ENCODE measurements at regions not wholly inside any gene's neighbourhood (a gene's known extent, or its start where the extent isn't known, plus 50 kb on each side); places are given as distances from the start of the nearest gene placed in this dataset.
"Not testable (repeated sequence)": the region's sequence is repeated elsewhere in the genome, so short reads cannot be mapped to it uniquely, and the experiment has no call there.

DNA sequence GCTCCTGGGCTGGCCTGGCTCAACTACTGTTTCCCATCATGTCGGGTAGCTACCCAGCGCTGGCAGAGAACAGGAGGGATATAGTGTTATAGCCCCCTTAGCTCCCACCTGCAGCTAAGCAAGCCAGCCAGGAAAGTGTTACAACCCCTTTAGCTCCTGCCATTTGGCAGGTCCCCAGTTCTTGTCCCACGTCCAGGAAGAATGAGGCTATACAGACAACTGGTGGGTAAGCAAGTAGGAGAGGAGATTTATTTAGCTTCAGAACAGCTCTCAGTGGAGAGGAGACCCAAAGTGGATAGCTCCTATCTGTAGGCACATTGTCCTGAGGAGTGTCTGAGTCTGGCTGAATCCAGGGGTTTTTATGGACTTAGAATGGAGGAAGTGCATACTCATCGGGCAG is 741.1 kb upstream of the B3GALT2 start:
- DNase-seq (ENCODE audit: low read depth in 2 of 2) = no peak

DNA sequence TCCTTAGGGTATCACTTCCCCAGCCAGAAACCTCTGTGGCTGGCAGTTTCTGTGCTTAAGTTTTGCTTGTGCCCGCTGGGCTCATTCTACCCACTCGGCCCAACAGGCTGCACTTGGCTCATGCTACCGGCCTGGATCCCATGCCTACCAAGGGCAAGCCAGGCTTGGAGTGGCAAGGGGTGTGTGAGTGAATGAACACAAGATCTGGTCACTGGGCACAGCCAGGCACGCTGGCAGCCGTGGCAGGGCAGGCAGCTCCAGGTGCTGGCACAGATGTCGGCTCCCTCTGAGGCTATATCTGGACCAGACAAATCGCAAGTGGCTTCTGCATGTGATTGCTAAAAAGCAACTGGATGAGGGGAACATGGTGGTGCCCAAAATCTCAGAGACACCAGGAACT is 740.5 kb upstream of the B3GALT2 start:
- no peak for DNase-seq (ENCODE audit: low read depth in 2 of 2)

DNA sequence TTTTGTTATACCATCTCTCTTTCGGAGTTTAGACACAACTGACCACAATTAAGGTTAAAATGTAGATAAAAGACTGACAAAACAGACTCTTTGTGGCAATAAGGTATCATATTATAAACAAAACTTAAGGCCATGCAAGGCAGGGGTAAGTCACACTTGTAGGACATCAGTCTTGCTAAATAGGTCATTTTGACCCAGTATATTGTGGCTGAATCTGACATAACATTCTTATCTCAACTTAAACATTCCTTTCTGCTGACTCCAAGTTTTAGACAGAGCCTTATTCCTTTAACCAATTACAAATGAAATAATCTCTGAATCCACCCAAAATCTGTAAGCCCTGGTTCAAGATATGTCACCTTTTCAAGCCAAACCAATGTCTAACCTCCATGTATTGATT is 733.4 kb upstream of the B3GALT2 start:
- no peak for DNase-seq (ENCODE audit: low read depth in 2 of 2)

DNA sequence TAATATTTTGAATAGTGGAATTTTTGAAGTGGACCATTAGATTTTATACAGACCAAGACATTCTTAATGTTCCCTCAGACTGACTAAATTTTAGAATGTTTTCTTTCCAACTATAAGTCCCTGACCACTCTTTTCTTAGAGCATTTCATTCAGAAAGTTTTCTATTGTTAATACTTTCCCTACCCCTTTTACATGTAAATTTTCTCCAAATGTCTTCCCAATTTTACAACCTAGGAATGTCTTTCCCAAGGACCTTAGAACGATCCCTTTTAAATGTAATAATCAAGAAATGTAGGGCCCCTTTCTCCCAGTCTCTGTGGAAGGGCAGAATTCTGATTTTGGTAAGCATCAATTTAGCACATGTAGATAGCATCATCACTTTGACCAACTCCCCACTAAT is 730.0 kb upstream of the B3GALT2 start:
- DNase-seq (ENCODE audit: low read depth in 2 of 2) = no peak

DNA sequence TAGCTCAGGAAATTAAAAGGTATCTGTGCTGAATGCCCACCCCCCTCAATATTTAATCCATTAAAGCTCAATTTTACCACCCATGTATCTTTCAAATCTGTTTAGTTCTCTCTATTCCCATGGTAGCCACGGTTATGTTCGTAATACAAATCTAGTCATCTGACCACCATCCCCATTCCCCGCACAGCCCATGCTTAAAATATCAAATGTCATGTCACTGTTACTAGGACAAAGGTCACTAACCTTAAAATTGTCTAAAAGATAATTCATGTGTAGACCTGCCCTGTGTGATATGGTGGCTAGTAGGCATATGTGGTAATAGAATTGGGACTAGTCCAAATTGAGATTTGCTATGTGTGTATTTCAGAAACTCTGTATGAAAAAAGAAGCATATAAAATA is 728.5 kb upstream of the B3GALT2 start:
- DNase-seq (ENCODE audit: low read depth in 2 of 2) = no peak

DNA sequence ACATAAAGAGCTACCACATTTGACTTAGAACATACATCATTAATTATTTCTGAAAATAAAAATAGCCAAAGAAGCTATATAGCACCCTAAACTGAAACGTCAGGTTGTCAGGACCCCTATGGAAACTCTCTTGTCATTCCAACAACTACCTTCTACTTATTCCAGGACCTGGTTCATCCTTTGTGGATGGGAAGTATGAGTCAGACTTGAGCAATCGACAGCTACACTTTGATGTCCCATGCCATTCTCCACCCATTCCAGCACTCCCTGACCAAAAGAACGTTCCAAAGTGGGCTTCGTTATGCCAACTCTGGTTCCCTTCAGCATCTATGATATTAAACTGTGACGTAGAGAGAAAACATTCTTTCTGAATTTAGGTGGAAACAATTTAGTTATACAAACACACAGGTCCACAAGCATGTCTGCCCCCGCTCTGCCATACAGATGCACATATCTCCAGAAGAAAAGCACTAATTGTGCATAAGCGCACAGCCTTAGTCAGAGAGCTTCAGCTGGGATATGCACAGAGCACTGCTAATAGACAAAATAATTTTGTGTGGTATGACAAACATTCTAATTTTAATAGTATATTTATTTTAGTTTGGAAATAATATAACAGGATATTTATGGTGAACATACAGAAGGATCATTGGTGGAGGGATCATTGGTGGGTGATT is 723.1 kb upstream of the B3GALT2 start:
- DNase-seq (ENCODE audit: low read depth in 2 of 2) = no peak

DNA sequence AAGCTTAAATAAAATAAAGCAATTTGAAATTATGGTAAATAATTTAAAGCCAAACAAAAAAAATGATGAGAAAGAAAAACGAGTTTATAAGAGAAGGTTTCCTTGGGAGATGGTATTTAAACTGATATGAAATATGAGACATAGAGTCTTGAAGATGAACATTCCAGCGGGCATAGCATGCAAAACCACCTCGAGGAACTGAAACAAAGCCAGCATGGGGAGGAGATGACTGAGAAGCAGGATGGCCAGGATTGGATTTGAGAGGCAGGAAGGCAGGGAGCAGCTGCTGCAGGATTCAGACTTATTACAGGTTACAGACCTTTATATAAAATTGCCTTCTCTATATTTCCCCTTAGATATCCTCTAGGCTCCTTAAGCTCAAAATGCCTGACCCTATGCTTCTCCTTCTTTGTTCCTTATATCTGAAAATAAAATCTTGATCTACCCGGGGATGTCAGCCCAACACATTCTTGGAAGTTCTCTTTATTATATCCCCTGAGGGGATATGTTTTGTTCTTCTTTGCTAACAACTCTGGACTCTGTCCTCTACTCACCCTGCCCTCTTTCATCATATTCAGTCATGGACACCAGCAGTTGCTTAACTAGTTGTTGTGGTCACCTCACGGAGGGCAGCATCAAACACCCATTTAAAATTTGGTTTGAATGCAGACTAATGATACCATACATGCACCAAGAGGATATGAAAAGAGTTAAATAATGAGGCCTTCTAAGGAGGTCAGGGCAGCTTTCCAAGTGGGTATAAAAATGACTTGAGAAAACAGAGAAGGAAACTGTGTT is 719.1 kb upstream of the B3GALT2 start:
- DNase-seq (ENCODE audit: low read depth in 2 of 2) = no peak

DNA sequence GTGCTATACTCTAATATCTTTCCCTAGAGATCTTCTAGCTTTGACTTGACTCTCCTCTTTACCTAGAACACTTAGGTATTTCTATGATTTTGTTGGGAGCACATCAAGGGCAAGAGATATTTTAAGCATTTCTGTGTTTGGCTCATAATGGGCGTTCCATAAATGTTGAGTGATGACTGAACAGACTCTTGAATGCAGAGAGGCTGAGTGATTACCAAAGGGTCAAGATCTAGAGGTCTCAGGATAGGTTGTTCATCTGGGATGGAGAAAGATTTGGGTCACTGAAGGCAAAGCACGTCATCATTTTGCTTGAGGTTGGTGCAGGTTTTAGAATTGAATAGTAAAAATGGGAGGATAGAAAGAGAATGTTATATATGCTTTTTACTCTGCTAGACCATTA is 705.4 kb upstream of the B3GALT2 start:
- DNase-seq (ENCODE audit: low read depth in 2 of 2) = no peak

DNA sequence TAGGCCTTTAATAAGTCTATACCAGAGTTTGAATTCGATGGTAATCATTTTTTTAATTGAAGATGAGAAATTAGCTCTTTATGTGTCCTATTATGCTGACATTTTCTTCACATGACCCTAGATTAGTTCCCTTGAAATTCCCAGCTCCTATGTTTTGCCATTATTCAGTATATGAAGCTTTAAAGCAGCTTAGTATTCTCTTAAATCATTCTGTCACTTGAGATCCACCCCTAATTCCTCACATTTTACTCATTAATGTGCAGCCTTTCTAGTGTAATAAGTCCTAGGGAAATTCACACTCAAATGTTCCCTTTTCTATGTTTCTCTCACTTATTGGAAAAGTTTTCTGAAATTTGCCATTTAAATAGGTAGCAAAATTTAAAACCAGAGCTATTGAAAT is 704.5 kb upstream of the B3GALT2 start:
- DNase-seq (ENCODE audit: low read depth in 2 of 2) = no peak

DNA sequence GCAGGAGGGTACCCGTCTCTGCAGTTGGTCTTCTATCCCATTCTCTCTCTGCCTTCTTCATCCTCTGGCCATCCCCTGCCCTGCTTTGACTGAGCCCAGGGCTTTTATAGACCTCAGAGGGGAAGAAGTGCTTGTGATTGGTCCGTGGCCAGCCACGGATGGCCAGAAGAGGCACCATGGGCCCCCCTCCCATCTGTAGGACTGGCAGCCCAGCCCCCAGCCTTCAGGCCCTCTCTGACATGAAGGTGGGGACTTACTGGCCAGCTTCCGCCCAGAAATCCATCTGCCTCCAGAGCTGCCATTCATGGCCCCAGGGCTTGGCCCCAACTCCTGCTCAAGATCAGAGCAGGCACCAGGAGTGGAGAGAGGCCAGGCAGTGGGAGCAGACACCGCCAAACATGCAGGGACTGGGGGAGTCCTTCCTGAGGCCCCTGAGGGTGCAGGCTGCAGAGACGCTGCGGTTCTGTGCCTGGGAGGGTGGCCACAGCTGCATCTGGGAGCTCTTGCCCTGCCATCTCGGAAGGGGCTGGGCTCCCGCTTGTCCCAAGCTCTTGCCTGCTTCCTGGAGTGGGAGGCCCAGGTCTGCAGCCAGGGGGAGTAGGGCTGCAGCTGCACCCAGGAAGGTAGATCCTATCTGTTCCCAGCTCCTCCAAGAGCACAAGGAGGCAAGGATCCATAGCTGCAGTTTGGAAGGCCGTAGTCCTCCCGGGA is 698.6 kb upstream of the B3GALT2 start:
- no peak for DNase-seq (ENCODE audit: low read depth in 2 of 2)

DNA sequence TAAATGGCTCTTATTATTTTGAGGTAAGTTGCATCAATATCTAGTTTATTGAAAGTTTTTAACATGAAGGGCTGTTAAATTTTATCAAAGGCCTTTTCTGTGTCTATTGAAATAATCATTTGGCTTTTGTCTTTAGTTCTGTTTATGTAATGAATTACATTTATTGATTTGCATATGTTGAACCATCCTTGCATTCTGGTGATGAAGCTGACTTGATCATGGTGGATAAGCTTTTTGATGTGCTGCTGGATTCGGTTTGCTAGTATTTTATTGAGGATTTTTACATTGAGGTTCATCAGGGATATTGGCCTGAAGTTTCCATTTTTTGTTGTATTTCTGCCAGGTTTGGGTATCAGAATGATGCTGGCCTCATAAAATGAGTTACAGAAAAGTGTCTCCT is 691.5 kb upstream of the B3GALT2 start:
- not testable (repeated sequence) for DNase-seq (ENCODE audit: low read depth in 2 of 2)

DNA sequence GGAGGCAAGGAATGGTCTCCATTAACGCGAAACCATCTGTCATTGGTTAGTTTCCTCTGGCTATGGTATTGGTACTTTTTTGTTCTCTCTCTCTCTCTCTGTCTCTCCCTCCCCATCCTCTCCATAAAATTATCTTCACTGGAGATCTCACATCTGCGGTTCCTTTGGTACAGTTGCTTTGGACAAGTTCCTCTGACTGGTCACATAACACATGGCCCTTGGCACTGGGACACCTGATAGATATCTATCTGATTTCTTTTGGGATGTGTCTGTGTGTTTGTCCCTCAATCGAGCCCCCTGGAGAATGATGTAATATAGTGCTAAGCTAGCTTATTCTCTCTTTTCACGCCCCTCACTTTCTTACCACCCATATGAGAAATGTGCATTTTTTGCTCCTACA is 682.0 kb upstream of the B3GALT2 start:
- DNase-seq (ENCODE audit: low read depth in 2 of 2) = no peak

DNA sequence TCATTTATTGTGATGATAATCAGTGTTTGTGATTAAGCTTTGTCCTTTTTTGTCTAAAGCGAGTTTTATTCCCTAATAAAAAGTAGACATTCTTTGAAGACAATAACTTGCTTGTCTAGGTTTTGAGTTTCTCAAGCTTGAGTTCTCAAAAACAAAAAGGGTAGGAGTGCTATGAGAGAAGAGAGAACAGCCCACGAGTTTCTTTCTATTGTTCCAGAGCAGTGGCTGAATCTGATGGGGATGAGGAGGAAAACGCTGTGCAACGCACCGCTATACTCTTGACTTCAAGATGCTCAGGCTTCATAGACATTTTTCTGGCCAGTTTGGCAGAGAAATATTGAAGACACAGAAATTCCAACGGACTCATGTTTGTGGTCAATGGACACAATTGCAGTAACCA is 669.8 kb upstream of the B3GALT2 start:
- no peak for DNase-seq (ENCODE audit: low read depth in 2 of 2)

DNA sequence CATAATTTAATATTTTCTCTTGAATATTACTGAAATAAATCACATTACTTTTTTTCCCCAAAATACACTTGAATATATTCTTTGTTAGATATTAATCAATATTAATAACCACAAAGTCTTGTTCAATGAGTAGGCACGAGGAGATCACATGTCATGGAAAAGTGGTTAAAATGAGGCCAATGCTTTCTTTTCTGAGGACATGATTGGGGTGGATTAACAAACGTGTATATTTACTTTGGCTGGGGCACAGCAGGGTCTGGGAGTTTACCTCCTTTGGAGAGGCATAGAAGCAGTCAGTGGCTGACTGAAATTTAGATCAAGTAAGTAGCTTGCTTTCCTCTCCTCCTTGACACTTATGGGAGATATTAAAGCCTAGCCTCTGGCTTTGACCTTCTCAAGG is 664.3 kb upstream of the B3GALT2 start:
- no peak for DNase-seq (ENCODE audit: low read depth in 2 of 2)

DNA sequence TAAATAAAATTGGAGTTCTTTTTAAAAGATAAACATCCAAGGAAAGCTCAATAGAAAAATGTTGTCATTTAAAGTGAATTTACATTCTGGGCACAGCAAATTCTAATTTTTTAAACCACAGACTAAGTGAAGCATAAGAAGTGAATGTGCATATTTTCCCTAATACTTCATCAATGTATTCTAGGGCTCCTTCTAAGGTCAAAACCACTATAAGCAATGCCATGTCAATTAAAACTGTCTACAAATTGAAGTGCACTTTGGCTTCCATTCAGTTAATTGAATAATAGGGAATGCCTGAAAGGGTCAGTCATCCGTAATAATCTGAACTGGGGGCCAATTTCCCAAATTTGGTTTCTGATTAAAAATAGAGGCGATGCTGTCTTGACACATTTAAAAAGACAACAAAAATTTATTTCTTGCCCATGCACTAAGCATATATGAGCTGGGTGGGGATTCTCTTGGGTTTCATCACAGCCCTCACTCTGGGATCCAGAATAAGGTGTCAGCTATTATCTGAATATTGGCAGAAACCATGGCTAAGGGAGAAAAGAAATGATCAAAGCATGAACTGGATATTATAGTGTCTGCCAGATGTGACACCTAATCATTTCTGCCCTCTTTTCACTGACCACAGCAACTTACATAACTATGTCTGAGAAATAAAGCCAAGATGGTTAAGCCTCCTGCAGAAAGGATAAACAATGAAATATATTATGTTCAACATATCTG is 660.6 kb upstream of the B3GALT2 start:
- no peak for DNase-seq (ENCODE audit: low read depth in 2 of 2)

DNA sequence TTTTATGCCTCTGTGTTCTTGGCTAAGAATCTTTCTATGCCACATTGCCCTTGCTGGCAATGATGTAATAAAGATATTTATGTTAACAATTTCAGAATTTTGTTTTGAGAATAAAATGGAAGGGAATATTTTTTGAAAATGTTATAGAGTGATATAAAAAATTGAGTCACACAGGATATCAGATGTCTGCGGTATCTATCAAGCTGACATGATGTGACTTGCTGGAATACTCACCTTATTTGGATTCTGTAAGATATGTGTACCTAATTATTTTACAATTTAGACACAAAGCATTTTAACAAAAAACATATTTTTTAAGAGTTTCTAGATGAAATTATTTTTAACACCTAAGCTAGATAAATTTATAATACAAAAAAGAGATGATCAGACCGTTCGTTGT is 660.0 kb upstream of the B3GALT2 start:
- DNase-seq (ENCODE audit: low read depth in 2 of 2) = no peak

DNA sequence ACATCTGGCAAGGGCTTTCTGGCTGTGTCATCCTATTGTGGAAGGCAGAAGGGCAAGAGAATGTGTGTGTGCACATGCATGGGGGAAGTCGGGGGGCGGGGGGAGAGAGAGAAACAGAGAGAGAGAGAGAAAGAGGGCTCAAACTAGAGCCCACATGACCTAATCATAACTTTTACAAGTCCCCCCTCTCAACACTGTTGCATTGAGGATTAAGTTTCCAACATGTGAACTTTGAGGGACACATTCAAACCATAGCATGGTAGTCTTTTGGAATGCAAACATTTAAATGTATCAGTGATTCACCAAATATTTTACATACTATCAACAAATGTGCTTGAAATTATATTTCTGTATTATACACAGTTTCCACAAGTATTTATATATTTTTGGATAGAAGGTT is 655.4 kb upstream of the B3GALT2 start:
- no peak for DNase-seq (ENCODE audit: low read depth in 2 of 2)

DNA sequence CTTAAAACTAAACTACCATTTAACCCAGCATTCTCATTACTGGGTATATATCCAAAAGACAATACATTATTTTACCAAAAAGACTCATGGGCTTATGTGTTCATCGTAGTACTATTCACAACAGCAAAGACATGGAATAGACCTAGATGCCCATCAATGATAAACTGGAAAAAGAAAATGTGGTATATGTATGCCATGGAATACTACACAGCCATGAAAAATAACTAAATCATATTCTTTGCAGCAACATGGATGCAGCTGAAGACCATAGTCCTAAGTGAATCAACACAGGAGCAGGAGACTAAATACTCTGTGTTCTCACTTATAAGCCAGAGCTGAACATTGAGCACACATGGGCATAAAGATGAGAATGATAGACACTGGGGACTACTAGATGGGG is 645.1 kb upstream of the B3GALT2 start:
- no peak for DNase-seq (ENCODE audit: low read depth in 2 of 2)

DNA sequence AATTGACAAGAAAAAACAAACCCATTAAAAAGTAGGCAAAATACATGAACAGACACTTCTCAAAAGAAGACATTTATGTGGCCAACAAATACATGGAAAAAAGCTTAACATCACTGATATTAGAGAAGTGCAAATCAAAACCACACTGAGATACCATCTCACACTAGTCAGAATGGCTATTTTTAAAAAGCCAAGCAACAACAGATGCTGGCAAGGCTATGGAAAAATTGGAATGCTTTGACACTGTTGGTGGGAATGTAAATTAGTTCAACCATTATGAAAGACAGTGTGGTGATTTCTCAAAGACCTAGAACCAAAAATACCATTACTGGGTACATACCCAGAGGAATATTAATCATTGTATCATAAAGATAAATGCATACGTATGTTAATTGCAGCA is 641.1 kb upstream of the B3GALT2 start:
- no peak for DNase-seq (ENCODE audit: low read depth in 2 of 2)

DNA sequence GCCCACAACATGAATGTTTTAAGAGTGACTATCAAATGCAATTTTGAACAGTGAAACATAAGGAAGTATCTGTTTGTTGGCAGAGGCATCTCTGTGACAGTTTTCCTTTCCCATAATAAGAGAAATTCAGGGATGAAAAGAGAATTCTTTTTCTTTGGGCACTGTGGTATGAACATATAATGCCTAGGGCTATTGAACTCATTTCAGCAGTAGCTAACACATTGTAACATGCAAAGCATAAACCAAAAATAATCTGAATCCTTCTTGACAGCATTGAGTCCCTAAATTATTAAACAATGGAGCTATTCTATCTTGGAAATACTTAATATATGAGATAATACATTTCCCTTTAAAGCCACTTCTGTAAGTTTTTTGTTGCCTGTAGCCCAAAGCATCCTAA is 633.0 kb upstream of the B3GALT2 start:
- no peak for DNase-seq (ENCODE audit: low read depth in 2 of 2)

DNA sequence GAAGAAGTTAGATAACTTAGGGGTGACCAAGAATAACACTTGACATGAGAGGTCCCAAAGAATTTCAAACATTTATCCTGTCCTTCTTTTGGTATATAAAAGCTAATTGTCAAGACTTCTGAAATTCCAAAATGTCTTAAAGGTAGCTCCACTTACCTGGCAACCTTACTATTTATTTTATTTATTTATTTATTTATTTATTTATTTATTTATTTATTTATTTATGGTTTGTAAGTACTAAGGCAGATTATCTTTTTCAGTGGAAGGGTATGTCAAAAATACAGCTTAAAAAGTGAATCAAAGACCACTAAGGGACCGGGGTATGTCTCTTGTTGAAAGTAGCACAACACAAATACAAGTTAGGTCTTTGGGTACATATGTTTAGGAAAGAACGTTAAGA is 620.8 kb upstream of the B3GALT2 start:
- DNase-seq (ENCODE audit: low read depth in 2 of 2) = no peak

All from stimulated activated CD4-positive, alpha-beta T cell treated with anti-CD3 and anti-CD28 coated beads, Interleukin-15, amount 100 ng/mL, for 48 hours (primary cell).